DMS 273 (cell line): ENCODE measurements at regions not wholly inside any gene's neighbourhood (a gene's known extent, or its start where the extent isn't known, plus 50 kb on each side); places are given as distances from the start of the nearest gene placed in this dataset.

ENCODE experiments used
- DNase-seq: peaks from one replicate; lab custom pipeline; 2025; ENCODE audit not compliant: unreplicated experiment; lab: John Stamatoyannopoulos, UW

- no peak for DNase-seq
These were observed 55.7 kb upstream of the FRMD1 start for GRCh38 chr6:168134560-168135201.

- no peak for DNase-seq
These were observed 54.9 kb upstream of the FRMD1 start for GRCh38 chr6:168133687-168134559.

- peak; percentile 64 for DNase-seq
These were observed 54.2 kb upstream of the FRMD1 start for GRCh38 chr6:168133168-168133561.

- DNase-seq, result peak; percentile 74
These were observed 53.6 kb upstream of the FRMD1 start for GRCh38 chr6:168132531-168133167.

- no peak for DNase-seq
These were observed 52.7 kb upstream of the FRMD1 start for GRCh38 chr6:168131464-168132415.

GRCh38 chr6:168130697-168131371 lies 51.8 kb upstream of the FRMD1 start:
- DNase-seq, result no peak

- no peak for DNase-seq
These were observed 51.2 kb upstream of the FRMD1 start for GRCh38 chr6:168130168-168130696.

- no peak for DNase-seq
These were observed 50.5 kb upstream of the FRMD1 start for GRCh38 chr6:168129292-168130167.

- no peak for DNase-seq
These were observed 49.7 kb upstream of the FRMD1 start for GRCh38 chr6:168128631-168129291.
